KOPT-K1 (cell line): ENCODE measurements at regions not wholly inside any gene's neighbourhood (a gene's known extent, or its start where the extent isn't known, plus 50 kb on each side); places are given as distances from the start of the nearest gene placed in this dataset.
"Not testable (repeated sequence)": the region's sequence is repeated elsewhere in the genome, so short reads cannot be mapped to it uniquely, and the experiment has no call there.

Experiments
- H3K27ac ChIP-seq: fragments of 200-600 bp; sonication (generic); 2 replicates; pipeline ENCODE4 v1.5.1; 2016; ENCODE audit warnings: antibody characterized with exemption, mild to moderate bottlenecking, low read depth, low read length; ENCODE audit not compliant: poor library complexity, severe bottlenecking
- H3K36me3 ChIP-seq: fragments of 200-600 bp; sonication (generic); 2 replicates; pipeline ENCODE4 v1.5.1; 2017; ENCODE audit warnings: antibody characterized with exemption, mild to moderate bottlenecking, low read length, moderate library complexity; ENCODE audit not compliant: insufficient read depth
- H3K9me3 ChIP-seq: fragments of 200-600 bp; sonication (generic); 2 replicates; pipeline ENCODE4 v1.5.1; 2017; ENCODE audit warnings: antibody characterized with exemption, low read length, mild to moderate bottlenecking; ENCODE audit not compliant: insufficient read depth, poor library complexity, severe bottlenecking

GRCh38 chr13:103607995-103608394, 541.8 kb upstream of the SLC10A2 start:
- Histone ChIP-seq H3K9me3 (no peaks in the 10 kb centered on the region), H3K27ac (no peak overlapping the region)

GRCh38 chr13:103605546-103606326, 539.5 kb upstream of the SLC10A2 start:
- Histone ChIP-seq H3K36me3 (no peaks in the 10 kb centered on the region), H3K27ac (no peak overlapping the region), H3K9me3 (no peaks in the 10 kb centered on the region)

More at GRCh38 chr13:103607995-103608394, 541.8 kb upstream of the SLC10A2 start:
- H3K36me3 ChIP-seq = no peaks in the 10 kb centered on the region

- H3K27ac ChIP-seq, H3K9me3 ChIP-seq, H3K36me3 ChIP-seq: not testable (repeated sequence)
These were observed 533.7 kb upstream of the SLC10A2 start for GRCh38 chr13:103599870-103600269.

- Histone ChIP-seq H3K9me3 (no peaks in the 10 kb centered on the region), H3K36me3 (no peaks in the 10 kb centered on the region), H3K27ac (no peak overlapping the region)
These were observed 532.5 kb upstream of the SLC10A2 start for GRCh38 chr13:103598671-103599070.

- peaks cover 7% of the 10 kb centered on the region for H3K9me3 ChIP-seq
- H3K36me3 ChIP-seq = no peaks in the 10 kb centered on the region
- no peak overlapping the region for H3K27ac ChIP-seq
These were observed 507.2 kb upstream of the SLC10A2 start for GRCh38 chr13:103573446-103573845.

GRCh38 chr13:103568314-103568713, 502.1 kb upstream of the SLC10A2 start:
- Histone ChIP-seq H3K36me3 (no peaks in the 10 kb centered on the region), H3K9me3 (peaks cover 3% of the 10 kb centered on the region), H3K27ac (no peak overlapping the region)

GRCh38 chr13:103557878-103558277, 491.7 kb upstream of the SLC10A2 start:
- no peaks in the 10 kb centered on the region for H3K9me3 ChIP-seq
- no peak overlapping the region for H3K27ac ChIP-seq
- no peaks in the 10 kb centered on the region for H3K36me3 ChIP-seq

GRCh38 chr13:103556681-103557080, 490.5 kb upstream of the SLC10A2 start:
- Histone ChIP-seq H3K9me3 (no peaks in the 10 kb centered on the region), H3K36me3 (no peaks in the 10 kb centered on the region), H3K27ac (no peak overlapping the region)

GRCh38 chr13:103547914-103548313, 481.7 kb upstream of the SLC10A2 start:
- no peak overlapping the region for H3K27ac ChIP-seq
- no peaks in the 10 kb centered on the region for H3K9me3 ChIP-seq
- no peaks in the 10 kb centered on the region for H3K36me3 ChIP-seq

GRCh38 chr13:103546271-103546670, 480.1 kb upstream of the SLC10A2 start:
- no peak overlapping the region for H3K27ac ChIP-seq
- no peaks in the 10 kb centered on the region for H3K36me3 ChIP-seq
- no peaks in the 10 kb centered on the region for H3K9me3 ChIP-seq

GRCh38 chr13:103542648-103543047, 476.4 kb upstream of the SLC10A2 start:
- no peaks in the 10 kb centered on the region for H3K9me3 ChIP-seq
- H3K27ac ChIP-seq = no peak overlapping the region
- H3K36me3 ChIP-seq = no peaks in the 10 kb centered on the region

- Histone ChIP-seq H3K36me3 (no peaks in the 10 kb centered on the region), H3K9me3 (no peaks in the 10 kb centered on the region), H3K27ac (no peak overlapping the region)
These were observed 474.2 kb upstream of the SLC10A2 start for GRCh38 chr13:103540382-103540765.

GRCh38 chr13:103539721-103540381, 473.6 kb upstream of the SLC10A2 start:
- no peaks in the 10 kb centered on the region for H3K36me3 ChIP-seq
- no peaks in the 10 kb centered on the region for H3K9me3 ChIP-seq
- H3K27ac ChIP-seq = no peak overlapping the region

- Histone ChIP-seq H3K9me3 (no peaks in the 10 kb centered on the region), H3K27ac (no peak overlapping the region), H3K36me3 (no peaks in the 10 kb centered on the region)
These were observed 473.0 kb upstream of the SLC10A2 start for GRCh38 chr13:103539265-103539664.

- Histone ChIP-seq H3K36me3 (no peaks in the 10 kb centered on the region), H3K9me3 (no peaks in the 10 kb centered on the region), H3K27ac (no peak overlapping the region)
These were observed 471.4 kb upstream of the SLC10A2 start for GRCh38 chr13:103537616-103538015.

GRCh38 chr13:103531278-103531677, 465.1 kb upstream of the SLC10A2 start:
- H3K9me3 ChIP-seq = no peaks in the 10 kb centered on the region
- no peak overlapping the region for H3K27ac ChIP-seq
- H3K36me3 ChIP-seq = no peaks in the 10 kb centered on the region
